ENCODE measurements at regions not wholly inside any gene's neighbourhood (a gene's known extent, or its start where the extent isn't known, plus 50 kb on each side); places are given as distances from the start of the nearest gene placed in this dataset.
A peak's percentile ranks its signal among the peaks of the same experiment; 100 is the strongest.

GRCh38 chr6:134828641-134829040 is 121.3 kb downstream of the ALDH8A1 start:
- no peaks in the 10 kb centered on the region for H3K9me3 ChIP-seq (ENCODE audit: severe bottlenecking)
- DNase-seq = no peak

DNA sequence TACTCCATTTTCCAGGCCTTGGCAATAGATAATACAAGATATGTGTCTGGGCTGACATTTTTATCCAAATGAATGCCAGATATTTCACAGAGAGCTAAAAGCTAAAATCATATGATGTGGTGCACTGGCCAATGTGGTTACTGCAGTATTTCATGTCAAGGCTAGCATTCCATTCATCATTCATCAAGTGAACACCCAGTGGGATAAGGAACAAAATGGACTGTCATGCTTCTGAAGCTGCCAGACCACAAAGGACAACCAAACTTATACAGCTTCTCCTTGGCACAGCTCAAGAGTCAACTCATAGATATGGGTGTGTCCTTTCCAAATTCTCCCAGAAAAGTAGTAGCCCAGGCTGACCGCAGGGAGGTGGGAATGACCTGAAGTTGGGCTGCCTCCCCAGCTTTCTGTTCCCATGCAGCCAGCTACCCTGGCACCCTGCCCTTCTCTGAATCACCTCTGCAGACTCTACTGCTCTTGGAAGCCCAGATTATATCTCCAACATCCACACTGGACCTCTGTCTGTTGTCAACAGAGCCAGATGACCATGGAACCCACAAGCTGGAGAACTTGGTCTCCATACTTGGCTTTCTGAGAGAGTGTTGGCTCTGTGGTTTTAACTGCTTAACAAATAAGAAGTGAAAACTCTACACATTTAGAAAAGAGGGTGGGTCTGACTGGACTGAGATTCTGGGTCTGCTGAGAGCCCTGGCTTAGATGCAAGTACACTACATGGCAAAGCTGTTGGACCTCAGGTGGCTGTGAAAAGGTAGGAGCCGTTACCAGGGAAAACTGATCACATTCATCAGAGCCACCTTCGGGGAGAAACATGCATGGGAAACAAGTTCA is 122.8 kb downstream of the ALDH8A1 start:
- Histone ChIP-seq H3K9me3 (ENCODE audit: severe bottlenecking) (no peaks in the 10 kb centered on the region), H3K4me3 (ENCODE audit: low read depth, low read length) (no peak overlapping the region), H3K36me3 (no peaks in the 10 kb centered on the region), H3K27me3 (ENCODE audit: insufficient read depth, low read depth, severe bottlenecking) (no peaks in the 10 kb centered on the region), H3K27ac (no peak overlapping the region)
- no peak for DNase-seq
- TF ChIP-seq, protein P1, sequence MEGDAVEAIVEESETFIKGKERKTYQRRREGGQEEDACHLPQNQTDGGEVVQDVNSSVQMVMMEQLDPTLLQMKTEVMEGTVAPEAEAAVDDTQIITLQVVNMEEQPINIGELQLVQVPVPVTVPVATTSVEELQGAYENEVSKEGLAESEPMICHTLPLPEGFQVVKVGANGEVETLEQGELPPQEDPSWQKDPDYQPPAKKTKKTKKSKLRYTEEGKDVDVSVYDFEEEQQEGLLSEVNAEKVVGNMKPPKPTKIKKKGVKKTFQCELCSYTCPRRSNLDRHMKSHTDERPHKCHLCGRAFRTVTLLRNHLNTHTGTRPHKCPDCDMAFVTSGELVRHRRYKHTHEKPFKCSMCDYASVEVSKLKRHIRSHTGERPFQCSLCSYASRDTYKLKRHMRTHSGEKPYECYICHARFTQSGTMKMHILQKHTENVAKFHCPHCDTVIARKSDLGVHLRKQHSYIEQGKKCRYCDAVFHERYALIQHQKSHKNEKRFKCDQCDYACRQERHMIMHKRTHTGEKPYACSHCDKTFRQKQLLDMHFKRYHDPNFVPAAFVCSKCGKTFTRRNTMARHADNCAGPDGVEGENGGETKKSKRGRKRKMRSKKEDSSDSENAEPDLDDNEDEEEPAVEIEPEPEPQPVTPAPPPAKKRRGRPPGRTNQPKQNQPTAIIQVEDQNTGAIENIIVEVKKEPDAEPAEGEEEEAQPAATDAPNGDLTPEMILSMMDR (IDR thresholded peaks at IDR 0.05; ENCODE audit: low read depth, low read length) = no peak

More at GRCh38 chr6:134828641-134829040, 121.3 kb downstream of the ALDH8A1 start:
- Histone ChIP-seq H3K4me3 (ENCODE audit: low read depth, low read length) (no peak overlapping the region), H3K27ac (no peak overlapping the region), H3K27me3 (ENCODE audit: insufficient read depth, low read depth, severe bottlenecking) (no peaks in the 10 kb centered on the region), H3K36me3 (no peaks in the 10 kb centered on the region)
- TF ChIP-seq, protein P1 (IDR thresholded peaks at IDR 0.05; ENCODE audit: low read depth, low read length) = no peak

DNA sequence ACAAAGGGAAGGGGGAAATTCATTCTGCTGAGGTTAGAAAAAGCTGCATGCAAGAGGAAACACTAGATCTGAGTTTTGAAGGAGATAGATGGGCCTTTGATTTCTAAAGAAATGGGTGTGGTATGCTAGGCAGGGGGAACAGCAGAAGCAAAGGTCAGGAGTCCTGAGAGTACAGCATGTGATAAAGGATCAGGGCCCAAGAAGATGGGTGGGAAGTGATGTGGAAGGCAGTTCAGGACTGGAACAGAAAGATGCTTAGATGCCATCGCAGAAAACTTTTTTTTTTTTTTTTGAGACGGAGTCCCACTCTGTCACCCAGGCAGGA is 126.2 kb downstream of the ALDH8A1 start:
- Histone ChIP-seq H3K36me3 (no peaks in the 10 kb centered on the region), H3K27me3 (ENCODE audit: insufficient read depth, low read depth, severe bottlenecking) (no peaks in the 10 kb centered on the region), H3K27ac (no peak overlapping the region), H3K4me3 (ENCODE audit: low read depth, low read length) (no peak overlapping the region), H3K9me3 (ENCODE audit: severe bottlenecking) (no peaks in the 10 kb centered on the region)
- no peak for DNase-seq
- TF ChIP-seq, protein P1 (IDR thresholded peaks at IDR 0.05; ENCODE audit: low read depth, low read length) = no peak

DNA sequence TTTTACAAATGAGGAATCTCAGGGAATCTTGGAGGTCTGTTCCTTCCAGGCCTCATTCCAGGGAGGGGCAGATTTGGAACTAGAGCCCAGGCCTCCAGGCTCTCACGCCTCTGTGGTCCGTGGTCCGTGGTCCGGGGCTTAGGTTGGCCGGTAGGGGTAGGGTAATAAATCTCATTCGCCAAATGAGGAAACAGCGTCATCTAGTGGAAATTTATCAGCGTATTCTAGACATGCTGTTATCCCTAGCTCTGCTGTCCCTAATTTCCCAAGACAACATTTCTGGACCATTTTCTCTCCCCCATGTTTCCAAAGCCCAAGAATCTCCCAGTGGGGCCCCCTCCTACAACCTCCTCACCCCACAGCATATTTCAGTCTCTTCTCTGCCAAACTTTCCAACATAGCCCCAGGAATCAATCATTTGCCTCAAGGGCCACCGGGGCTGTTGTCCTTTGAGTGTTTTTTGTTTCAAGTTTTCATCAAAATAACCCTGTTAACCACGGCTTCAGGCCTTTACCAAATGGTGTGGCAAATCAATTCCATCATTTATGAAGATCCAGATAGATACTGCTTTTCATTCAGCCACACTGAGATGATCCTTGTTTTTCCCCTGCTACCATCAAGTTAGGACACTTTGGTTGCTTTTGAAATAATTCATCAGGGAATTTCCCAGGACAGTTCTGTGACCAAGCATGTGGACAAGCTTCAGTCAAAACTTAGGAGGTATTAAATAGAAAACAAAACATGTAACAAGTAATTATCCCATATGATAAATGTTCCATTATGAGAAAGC is 126.8 kb downstream of the ALDH8A1 start:
- Histone ChIP-seq H3K27me3 (ENCODE audit: insufficient read depth, low read depth, severe bottlenecking) (no peaks in the 10 kb centered on the region), H3K36me3 (no peaks in the 10 kb centered on the region), H3K4me3 (ENCODE audit: low read depth, low read length) (no peak overlapping the region), H3K9me3 (ENCODE audit: severe bottlenecking) (no peaks in the 10 kb centered on the region), H3K27ac (no peak overlapping the region)
- TF ChIP-seq, protein P1 (IDR thresholded peaks at IDR 0.05; ENCODE audit: low read depth, low read length) = peak; percentile 91
- DNase-seq = peak; percentile 61

- H3K27me3 ChIP-seq (ENCODE audit: insufficient read depth, low read depth, severe bottlenecking) = no peaks in the 10 kb centered on the region
- DNase-seq = no peak
- H3K27ac ChIP-seq = no peak overlapping the region
- TF ChIP-seq, protein P1 (IDR thresholded peaks at IDR 0.05; ENCODE audit: low read depth, low read length) = no peak
- H3K9me3 ChIP-seq (ENCODE audit: severe bottlenecking) = no peaks in the 10 kb centered on the region
- H3K4me3 ChIP-seq (ENCODE audit: low read depth, low read length) = no peak overlapping the region
- H3K36me3 ChIP-seq = no peaks in the 10 kb centered on the region
Observed at GRCh38 chr6:134821928-134822864, 127.7 kb downstream of the ALDH8A1 start.

Measured in WERI-Rb-1 (cell line).